ENCODE measurements at regions not wholly inside any gene's neighbourhood (a gene's known extent, or its start where the extent isn't known, plus 50 kb on each side); places are given as distances from the start of the nearest gene placed in this dataset.

DNA sequence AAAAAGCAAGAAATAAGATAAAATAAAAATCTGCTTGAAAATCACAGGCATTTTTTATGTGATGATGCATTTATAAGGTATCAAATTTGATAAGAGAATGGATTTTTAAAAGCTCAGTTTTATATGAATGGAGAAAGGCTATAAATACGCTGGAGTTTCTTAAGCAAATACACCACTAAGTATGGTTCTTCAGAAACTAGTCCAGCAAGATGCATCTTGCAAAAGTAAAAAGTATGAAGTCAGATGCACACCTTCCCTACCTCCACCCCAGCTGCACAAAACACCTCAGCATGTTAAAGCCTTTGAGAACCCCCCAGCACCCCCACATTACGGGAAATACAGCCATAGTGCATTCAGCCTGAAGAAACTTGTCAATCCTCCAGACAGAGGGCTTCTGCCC, 143.1 kb upstream of the PROX1 start:
- TF ChIP-seq POLR2AphosphoS5 (IDR thresholded peaks at IDR 0.05; ENCODE audit: low read depth, low read length): no peak
- TF ChIP-seq POLR2A (IDR thresholded peaks at IDR 0.05; ENCODE audit: low read depth, low read length): no peak
- no peak for TF ChIP-seq TAF1 (IDR thresholded peaks at IDR 0.05; ENCODE audit: borderline replicate concordance, low read depth, low read length)

Data from GM12892 (cell line).